GM19351 (cell line): ENCODE measurements at regions not wholly inside any gene's neighbourhood (a gene's known extent, or its start where the extent isn't known, plus 50 kb on each side); places are given as distances from the start of the nearest gene placed in this dataset.
"Not testable (repeated sequence)": the region's sequence is repeated elsewhere in the genome, so short reads cannot be mapped to it uniquely, and the experiment has no call there.

ENCODE experiments used
- ATAC-seq: cut with Tn5 transposase; IDR thresholded peaks from one replicate; pipeline ENCODE4 v1.9.1; 2021; ENCODE audit warnings: mild to moderate bottlenecking, moderate library complexity; ENCODE audit not compliant: unreplicated experiment

GRCh38 chr15:58322253-58322652 lies 109.5 kb upstream of the LIPC start:
- no peak for ATAC-seq

GRCh38 chr15:58323321-58323720 lies 108.5 kb upstream of the LIPC start:
- not testable (repeated sequence) for ATAC-seq

- ATAC-seq, result no peak
Observed at GRCh38 chr15:58324533-58324932, 107.3 kb upstream of the LIPC start.

- ATAC-seq, result no peak
Observed at GRCh38 chr15:58327958-58328357, 103.8 kb upstream of the LIPC start.

GRCh38 chr15:58329211-58329610 lies 102.6 kb upstream of the LIPC start:
- ATAC-seq, result no peak

GRCh38 chr15:58329781-58330671 lies 101.8 kb upstream of the LIPC start:
- no peak for ATAC-seq

GRCh38 chr15:58330741-58331559 lies 100.8 kb upstream of the LIPC start:
- no peak for ATAC-seq

GRCh38 chr15:58331560-58331912 lies 100.3 kb upstream of the LIPC start:
- no peak for ATAC-seq

GRCh38 chr15:58331913-58332675 lies 99.7 kb upstream of the LIPC start:
- ATAC-seq, result peak; percentile 88

- no peak for ATAC-seq
Observed at GRCh38 chr15:58332676-58333400, 99.0 kb upstream of the LIPC start.

GRCh38 chr15:58334803-58335202 lies 97.0 kb upstream of the LIPC start:
- ATAC-seq, result no peak

- no peak for ATAC-seq
Observed at GRCh38 chr15:58336161-58336560, 95.6 kb upstream of the LIPC start.

GRCh38 chr15:58340176-58340575 lies 91.6 kb upstream of the LIPC start:
- ATAC-seq, result no peak

- ATAC-seq, result no peak
Observed at GRCh38 chr15:58342508-58342907, 89.3 kb upstream of the LIPC start.

GRCh38 chr15:58344213-58345070 lies 87.3 kb upstream of the LIPC start:
- no peak for ATAC-seq

GRCh38 chr15:58346361-58346760 lies 85.4 kb upstream of the LIPC start:
- no peak for ATAC-seq

- no peak for ATAC-seq
Observed at GRCh38 chr15:58348095-58348812, 83.5 kb upstream of the LIPC start.

- no peak for ATAC-seq
Observed at GRCh38 chr15:58352026-58352929, 79.5 kb upstream of the LIPC start.
